SK-N-SH (cell line): ENCODE measurements at regions not wholly inside any gene's neighbourhood (a gene's known extent, or its start where the extent isn't known, plus 50 kb on each side); places are given as distances from the start of the nearest gene placed in this dataset.

Experiments used
- EP300 ChIP-seq, 2 experiments: IDR thresholded peaks; 2 replicates each; pipeline versions ENCODE4 v1.4.0 to v1.6.1; 2012; ENCODE audit warnings: borderline replicate concordance in 1 of 2, low read depth in 1 of 2, low read length in 1 of 2
- EZH2phosphoT487 ChIP-seq: fragments of 200-600 bp; sonication (generic); IDR thresholded peaks from 2 replicates; pipeline ENCODE4 v1.6.1; 2017; ENCODE audit warnings: low read depth, mixed run types, mild to moderate bottlenecking, antibody characterized with exemption, moderate library complexity, borderline replicate concordance
- FOXM1 ChIP-seq: IDR thresholded peaks from 2 replicates; pipeline ENCODE4 v1.4.0; 2012; ENCODE audit warnings: low read depth, mild to moderate bottlenecking
- GABPA ChIP-seq: IDR thresholded peaks from 2 replicates; pipeline ENCODE4 v1.4.0; 2012; ENCODE audit warnings: low read depth, mild to moderate bottlenecking
- JUND ChIP-seq: IDR thresholded peaks from 2 replicates; pipeline ENCODE4 v1.4.0; 2012
- MAX ChIP-seq: IDR thresholded peaks from 2 replicates; pipeline ENCODE4 v1.4.0; 2012; ENCODE audit warnings: low read depth
- POLR2AphosphoS5 ChIP-seq: IDR thresholded peaks from 2 replicates; pipeline ENCODE4 v1.6.1; 2012; ENCODE audit warnings: low read depth, low read length
- RCOR1 ChIP-seq: fragments of 150-350 bp; IDR thresholded peaks from 2 replicates; pipeline ENCODE4 v1.6.1; 2017; ENCODE audit warnings: antibody characterized with exemption, low read length
- SIN3A ChIP-seq: IDR thresholded peaks from 2 replicates; pipeline ENCODE4 v1.6.1; 2012; ENCODE audit warnings: low read depth, mild to moderate bottlenecking, low read length, moderate library complexity, borderline replicate concordance
- TAF1 ChIP-seq: IDR thresholded peaks from 2 replicates; pipeline ENCODE4 v1.6.1; 2012; ENCODE audit warnings: low read depth, mild to moderate bottlenecking, low read length, moderate library complexity, borderline replicate concordance
- TF ChIP-seq, protein P1 (sequence below): fragments of 200-600 bp; sonication (generic); IDR thresholded peaks from 2 replicates; pipeline ENCODE4 v1.6.1; 2017; ENCODE audit warnings: antibody characterized with exemption, mild to moderate bottlenecking, moderate library complexity
- TF ChIP-seq, protein P2 (sequence below): IDR thresholded peaks from 2 replicates; pipeline ENCODE4 v1.4.0; 2012; ENCODE audit warnings: low read depth, borderline replicate concordance

- TF ChIP-seq, protein P1, sequence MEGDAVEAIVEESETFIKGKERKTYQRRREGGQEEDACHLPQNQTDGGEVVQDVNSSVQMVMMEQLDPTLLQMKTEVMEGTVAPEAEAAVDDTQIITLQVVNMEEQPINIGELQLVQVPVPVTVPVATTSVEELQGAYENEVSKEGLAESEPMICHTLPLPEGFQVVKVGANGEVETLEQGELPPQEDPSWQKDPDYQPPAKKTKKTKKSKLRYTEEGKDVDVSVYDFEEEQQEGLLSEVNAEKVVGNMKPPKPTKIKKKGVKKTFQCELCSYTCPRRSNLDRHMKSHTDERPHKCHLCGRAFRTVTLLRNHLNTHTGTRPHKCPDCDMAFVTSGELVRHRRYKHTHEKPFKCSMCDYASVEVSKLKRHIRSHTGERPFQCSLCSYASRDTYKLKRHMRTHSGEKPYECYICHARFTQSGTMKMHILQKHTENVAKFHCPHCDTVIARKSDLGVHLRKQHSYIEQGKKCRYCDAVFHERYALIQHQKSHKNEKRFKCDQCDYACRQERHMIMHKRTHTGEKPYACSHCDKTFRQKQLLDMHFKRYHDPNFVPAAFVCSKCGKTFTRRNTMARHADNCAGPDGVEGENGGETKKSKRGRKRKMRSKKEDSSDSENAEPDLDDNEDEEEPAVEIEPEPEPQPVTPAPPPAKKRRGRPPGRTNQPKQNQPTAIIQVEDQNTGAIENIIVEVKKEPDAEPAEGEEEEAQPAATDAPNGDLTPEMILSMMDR = no peak
- no peak for TF ChIP-seq TAF1
- TF ChIP-seq FOXM1 = no peak
- no peak for TF ChIP-seq JUND
- TF ChIP-seq RCOR1 = no peak
- TF ChIP-seq, protein P2, sequence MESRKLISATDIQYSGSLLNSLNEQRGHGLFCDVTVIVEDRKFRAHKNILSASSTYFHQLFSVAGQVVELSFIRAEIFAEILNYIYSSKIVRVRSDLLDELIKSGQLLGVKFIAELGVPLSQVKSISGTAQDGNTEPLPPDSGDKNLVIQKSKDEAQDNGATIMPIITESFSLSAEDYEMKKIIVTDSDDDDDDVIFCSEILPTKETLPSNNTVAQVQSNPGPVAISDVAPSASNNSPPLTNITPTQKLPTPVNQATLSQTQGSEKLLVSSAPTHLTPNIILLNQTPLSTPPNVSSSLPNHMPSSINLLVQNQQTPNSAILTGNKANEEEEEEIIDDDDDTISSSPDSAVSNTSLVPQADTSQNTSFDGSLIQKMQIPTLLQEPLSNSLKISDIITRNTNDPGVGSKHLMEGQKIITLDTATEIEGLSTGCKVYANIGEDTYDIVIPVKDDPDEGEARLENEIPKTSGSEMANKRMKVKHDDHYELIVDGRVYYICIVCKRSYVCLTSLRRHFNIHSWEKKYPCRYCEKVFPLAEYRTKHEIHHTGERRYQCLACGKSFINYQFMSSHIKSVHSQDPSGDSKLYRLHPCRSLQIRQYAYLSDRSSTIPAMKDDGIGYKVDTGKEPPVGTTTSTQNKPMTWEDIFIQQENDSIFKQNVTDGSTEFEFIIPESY = no peak
- no peak for TF ChIP-seq POLR2AphosphoS5
- TF ChIP-seq EZH2phosphoT487 = no peak
- no peak for TF ChIP-seq SIN3A
- TF ChIP-seq EP300 (IDR thresholded peaks at IDR 0.05; ENCODE audit: borderline replicate concordance in 1 of 2, low read depth in 1 of 2, low read length in 1 of 2) = no peak
- no peak for TF ChIP-seq MAX
- no peak for TF ChIP-seq GABPA
Measured at GRCh38 chr7:85664341-85664740, 477.5 kb upstream of the SEMA3D start.
